IMR-90 (cell line): ENCODE measurements at regions not wholly inside any gene's neighbourhood (a gene's known extent, or its start where the extent isn't known, plus 50 kb on each side); places are given as distances from the start of the nearest gene placed in this dataset.

Experiments
- ATAC-seq: fragments of 200-7000 bp; cut with Tn5 transposase; 2 replicates; pipeline ENCODE4 v1.9.1; 2020; ENCODE audit warnings: low read depth, mild to moderate bottlenecking, moderate library complexity
- BruUV-seq: library from RNA; stranded (reverse); fragments of 400-500 nt; replicated peaks from 2 replicates; lab custom pipeline; 2021; lab: Mats Ljungman, UMichigan
- CTCF ChIA-PET: fragments of 300-600 bp; formaldehyde crosslinking; extraction: SDS; loops from one replicate; lab custom pipeline; 2021; ENCODE audit warnings: antibody characterized with exemption; lab: Yijun Ruan, JAX
- POLR2A ChIA-PET: fragments of 300-600 bp; sonication (Branson Sonifier 250); formaldehyde crosslinking; loops from one replicate; lab custom pipeline; 2022; ENCODE audit warnings: antibody characterized with exemption; ENCODE audit not compliant: unreplicated experiment; lab: Charles Lee
- DNase-seq: peaks from one replicate; pipeline ENCODE4 v3.0.0; 2013
- H2AFZ ChIP-seq: replicated peaks from 2 replicates; pipeline ENCODE3; 2013; ENCODE audit warnings: low read length, mild to moderate bottlenecking; ENCODE audit not compliant: poor library complexity
- H2AK5ac ChIP-seq: 2 replicates; pipeline ENCODE4 v1.6.1; 2013; ENCODE audit warnings: low read depth, low read length, inconsistent platforms
- H2AK9ac ChIP-seq: replicated peaks from 2 replicates; pipeline ENCODE3; 2013; ENCODE audit warnings: mild to moderate bottlenecking, low read depth, low read length, moderate library complexity; ENCODE audit not compliant: poor library complexity
- H2BK120ac ChIP-seq: 2 replicates; pipeline ENCODE4 v1.6.1; 2013; ENCODE audit warnings: low read depth, low read length, inconsistent platforms
- H2BK15ac ChIP-seq: 3 replicates; pipeline ENCODE4 v1.6.1; 2013; ENCODE audit warnings: low read depth, low read length, inconsistent platforms
- H2BK20ac ChIP-seq: 2 replicates; pipeline ENCODE4 v1.6.1; 2013; ENCODE audit warnings: low read depth, mild to moderate bottlenecking, inconsistent platforms, low read length, moderate library complexity
- H2BK5ac ChIP-seq: 2 replicates; pipeline ENCODE4 v1.6.1; 2013; ENCODE audit warnings: mild to moderate bottlenecking, low read depth, low read length, inconsistent platforms; ENCODE audit not compliant: poor library complexity, severe bottlenecking
- H3K14ac ChIP-seq: replicated peaks from 2 replicates; pipeline ENCODE4 v1.6.1; 2013; ENCODE audit warnings: low read depth, low read length, inconsistent platforms
- H3K18ac ChIP-seq: 2 replicates; pipeline ENCODE4 v1.6.1; 2013; ENCODE audit warnings: low read depth, low read length, control low read depth
- H3K23ac ChIP-seq: 2 replicates; pipeline ENCODE4 v1.6.1; 2013; ENCODE audit warnings: low read depth, low read length, inconsistent platforms
- H3K27ac ChIP-seq: 2 replicates; pipeline ENCODE4 v1.5.1; 2013; ENCODE audit warnings: mild to moderate bottlenecking, control low read depth, low read length; ENCODE audit not compliant: insufficient read depth
- H3K27me3 ChIP-seq: 2 replicates; pipeline ENCODE4 v1.6.1; 2013; ENCODE audit warnings: low read length; ENCODE audit not compliant: control insufficient read depth, insufficient read depth
- H3K36me3 ChIP-seq: 2 replicates; pipeline ENCODE4 v1.6.1; 2013; ENCODE audit warnings: low read length, mixed read lengths; ENCODE audit not compliant: control insufficient read depth, insufficient read depth
- H3K4ac ChIP-seq: 2 replicates; pipeline ENCODE4 v1.6.1; 2013; ENCODE audit warnings: low read depth, low read length, inconsistent platforms
- H3K4me1 ChIP-seq: 2 replicates; pipeline ENCODE4 v1.6.1; 2013; ENCODE audit warnings: low read length, mixed read lengths; ENCODE audit not compliant: control insufficient read depth, insufficient read depth
- H3K4me2 ChIP-seq: 2 replicates; pipeline ENCODE4 v1.6.1; 2013; ENCODE audit warnings: low read depth, mild to moderate bottlenecking, control low read depth, low read length, moderate library complexity
- H3K4me3 ChIP-seq: 2 replicates; pipeline ENCODE4 v1.5.1; 2013; ENCODE audit warnings: low read depth, mild to moderate bottlenecking, control low read depth, low read length, moderate library complexity; ENCODE audit not compliant: insufficient read depth
- H3K56ac ChIP-seq: 2 replicates; pipeline ENCODE4 v1.6.1; 2013; ENCODE audit warnings: low read length, inconsistent platforms; ENCODE audit not compliant: insufficient read depth; ENCODE audit errors: extremely low read depth
- H3K79me1 ChIP-seq, 2 experiments: 2 replicates each; pipeline ENCODE4 v1.6.1; 2013; ENCODE audit warnings: low read length in 2 of 2, inconsistent platforms in 1 of 2, low read depth in 1 of 2
- H3K9ac ChIP-seq: 2 replicates; pipeline ENCODE4 v1.6.1; 2013; ENCODE audit warnings: low read depth, low read length, control low read depth
- H3K9me1 ChIP-seq: 2 replicates; pipeline ENCODE4 v1.6.1; 2013; ENCODE audit warnings: low read length, inconsistent platforms; ENCODE audit not compliant: insufficient read depth
- H3K9me3 ChIP-seq: 2 replicates; pipeline ENCODE4 v1.6.1; 2013; ENCODE audit warnings: low read length; ENCODE audit not compliant: control insufficient read depth, insufficient read depth
- H4K20me1 ChIP-seq: 2 replicates; pipeline ENCODE4 v1.6.1; 2013; ENCODE audit warnings: low read length, inconsistent platforms; ENCODE audit not compliant: insufficient read depth
- H4K5ac ChIP-seq: 2 replicates; pipeline ENCODE4 v1.6.1; 2013; ENCODE audit warnings: mild to moderate bottlenecking, low read depth, low read length, control low read depth
- H4K8ac ChIP-seq, 2 experiments: 2 replicates each; pipeline ENCODE4 v1.6.1; 2013; ENCODE audit warnings: low read depth in 2 of 2, low read length in 2 of 2, control low read depth in 1 of 2, inconsistent platforms in 1 of 2
- H4K91ac ChIP-seq: 2 replicates; pipeline ENCODE4 v1.6.1; 2013; ENCODE audit warnings: low read depth, low read length, inconsistent platforms; ENCODE audit not compliant: insufficient read depth
- BHLHE40 ChIP-seq: fragments of 150-350 bp; IDR thresholded peaks from 2 replicates; pipeline ENCODE4 v1.6.1; 2016; ENCODE audit warnings: mild to moderate bottlenecking, low read depth, low read length
- ELK1 ChIP-seq: fragments of 150-350 bp; IDR thresholded peaks from 2 replicates; pipeline ENCODE4 v1.6.1; 2016; ENCODE audit warnings: low read depth, mild to moderate bottlenecking, low read length, moderate library complexity, borderline replicate concordance
- FOS ChIP-seq: fragments of 150-350 bp; IDR thresholded peaks from 2 replicates; pipeline ENCODE4 v1.6.1; 2016; ENCODE audit warnings: low read depth, low read length
- MAFK ChIP-seq: IDR thresholded peaks from 2 replicates; pipeline ENCODE4 v1.6.1; 2012; ENCODE audit warnings: low read depth, low read length, improper control_type of control experiment
- MAZ ChIP-seq: IDR thresholded peaks from 2 replicates; pipeline ENCODE4 v1.6.1; 2012; ENCODE audit warnings: low read depth, mild to moderate bottlenecking, low read length, improper control_type of control experiment, moderate library complexity, borderline replicate concordance
- NFE2L2 ChIP-seq: fragments of 150-350 bp; IDR thresholded peaks from 2 replicates; pipeline ENCODE4 v1.6.1; 2016; ENCODE audit warnings: low read depth, mild to moderate bottlenecking, low read length
- POLR2A ChIP-seq: IDR thresholded peaks from 2 replicates; pipeline ENCODE4 v1.6.1; 2012; ENCODE audit warnings: mild to moderate bottlenecking, low read depth, low read length
- RAD21 ChIP-seq: IDR thresholded peaks from 2 replicates; pipeline ENCODE4 v1.6.1; 2012; ENCODE audit warnings: low read length, improper control_type of control experiment
- RCOR1 ChIP-seq: IDR thresholded peaks from 2 replicates; pipeline ENCODE4 v1.6.1; 2012; ENCODE audit warnings: mild to moderate bottlenecking, low read length, improper control_type of control experiment; ENCODE audit not compliant: insufficient replicate concordance
- RFX5 ChIP-seq: IDR thresholded peaks from 2 replicates; pipeline ENCODE4 v1.8.0; 2012; ENCODE audit warnings: low read depth, mild to moderate bottlenecking, low read length, moderate library complexity
- SMC3 ChIP-seq: fragments of 150-350 bp; IDR thresholded peaks from 2 replicates; pipeline ENCODE4 v1.6.1; 2016; ENCODE audit warnings: low read depth, mild to moderate bottlenecking, antibody characterized with exemption, low read length, moderate library complexity
- USF2 ChIP-seq: fragments of 150-350 bp; IDR thresholded peaks from 2 replicates; pipeline ENCODE4 v1.6.1; 2017; ENCODE audit warnings: mild to moderate bottlenecking, antibody characterized with exemption, low read length, low read depth
- WGBS, 2 experiments: methylation state at CpG; one replicate each; pipeline versions ENCODE4 v1.1.5 to v1.1.7; 2013; ENCODE audit warnings: missing lambda C conversion rate in 2 of 2; ENCODE audit not compliant: insufficient read length in 1 of 2; ENCODE audit errors: extremely low coverage in 2 of 2; 5-methylcytosine and 5-hydroxymethylcytosine counted together
- dilution Hi-C: fragments of 300-500 bp; cut with HindIII; formaldehyde crosslinking; loops from one replicate; pipeline ENCODE4 v1.14.3; 2018; ENCODE audit warnings: low sequenced_read_pairs; ENCODE audit not compliant: unreplicated experiment
- in situ Hi-C: fragments of 300-500 bp; cut with MboI; formaldehyde crosslinking; loops from 3 replicates; pipeline ENCODE4 v1.14.3; 2019; ENCODE audit warnings: low sequenced_read_pairs, inconsistent platforms, mixed read lengths
- intact Hi-C: fragments of 100-400 bp; cut with micrococcal nuclease; formaldehyde crosslinking; loops from 2 replicates; pipeline ENCODE4 v1.10.0; 2022

GRCh38 chr15:62867844-62868243 is 174.7 kb upstream of the TPM1 start:
- peaks cover 2% of the 10 kb centered on the region; the same call in 1 of the 2 replicates for H3K27me3 ChIP-seq
- no peak overlapping the region for H3K4me2 ChIP-seq
- in situ Hi-C loops (no loop called here), intact Hi-C loops (no loop called here), dilution Hi-C loops (no loop called here)
- no peaks in the 10 kb centered on the region for H4K20me1 ChIP-seq
- no peaks in the 10 kb centered on the region for H3K79me1 ChIP-seq
- peaks cover 6% of the 10 kb centered on the region; the same call in 1 of the 2 replicates for H3K9me1 ChIP-seq
- no TSS peak for BruUV-seq
- no peak overlapping the region for H3K4me3 ChIP-seq
- no peak overlapping the region for H3K56ac ChIP-seq
- H3K14ac ChIP-seq = no peak overlapping the region
- H3K9ac ChIP-seq = no peak overlapping the region
- peak overlapping the region; percentile 16; the same call in 1 of the 2 replicates for H3K4ac ChIP-seq
- no peak overlapping the region for H3K18ac ChIP-seq
- H4K8ac ChIP-seq = no peak overlapping the region
- no peak overlapping the region; the same call in 1 of the 2 replicates for H4K91ac ChIP-seq
- 77% methylated on average over 3 of the region's 4 CpGs; no CpG with 5 or more reads in 1 of the 2 experiments for WGBS, 2 experiments
- no peak overlapping the region for H2AFZ ChIP-seq
- no peaks in the 10 kb centered on the region for H3K36me3 ChIP-seq
- ChIA-PET POLR2A (no interaction called here), CTCF (no interaction called here)
- H2BK20ac ChIP-seq = no peak overlapping the region; the same call in 1 of the 2 replicates
- H2BK15ac ChIP-seq = no peak overlapping the region; the same call in 2 of the 3 replicates
- DNase-seq (no peak), ATAC-seq (no peak)
- TF ChIP-seq SMC3 (no peak), BHLHE40 (no peak), POLR2A (no peak), MAFK (no peak), USF2 (no peak), NFE2L2 (no peak), RFX5 (no peak), RCOR1 (no peak), RAD21 (no peak), FOS (no peak), ELK1 (no peak), MAZ (no peak)
- no peak overlapping the region for H2AK5ac ChIP-seq
- H3K9me3 ChIP-seq = peaks cover 3% of the 10 kb centered on the region; the same call in 1 of the 2 replicates
- H2BK5ac ChIP-seq = no peak overlapping the region
- H3K23ac ChIP-seq = no peak overlapping the region
- no peak overlapping the region for H3K27ac ChIP-seq
- H2AK9ac ChIP-seq = no peak overlapping the region
- no peak overlapping the region for H2BK120ac ChIP-seq
- H4K5ac ChIP-seq = no peak overlapping the region
- 0 out of 2 replicates have a peak, but pooled peaks cover 2% of the 10 kb centered on the region for H3K4me1 ChIP-seq
